GM12878 (cell line): ENCODE measurements at regions not wholly inside any gene's neighbourhood (a gene's known extent, or its start where the extent isn't known, plus 50 kb on each side); places are given as distances from the start of the nearest gene placed in this dataset.

Source experiments
- ATAC-seq: fragments of 200-7000 bp; cut with Tn5 transposase; 3 replicates; pipeline ENCODE4 v1.9.1; 2020; ENCODE audit warnings: mild to moderate bottlenecking, moderate library complexity
- BruUV-seq: library from RNA; stranded (reverse); fragments of 400-500 nt; replicated peaks from 2 replicates; lab custom pipeline; 2021; lab: Mats Ljungman, UMichigan
- CTCF ChIA-PET: fragments of 300-600 bp; sonication (Branson Sonifier 250); formaldehyde crosslinking; extraction: SDS; loops from one replicate; lab custom pipeline; 2021; ENCODE audit warnings: inconsistent platforms; lab: Yijun Ruan, JAX
- POLR2A ChIA-PET: fragments of 350-600 bp; formaldehyde crosslinking; extraction: SDS; loops from one replicate; lab custom pipeline; 2021; ENCODE audit warnings: inconsistent platforms; lab: Charles Lee
- RAD21 ChIA-PET: fragments of 300-600 bp; sonication (Branson Sonifier 250); formaldehyde crosslinking; loops from one replicate; lab custom pipeline; 2023; ENCODE audit warnings: antibody characterized with exemption; ENCODE audit not compliant: unreplicated experiment; lab: Charles Lee
- SMC1A ChIA-PET: fragments of 300-600 bp; sonication (Branson Sonifier 250); formaldehyde crosslinking; loops from one replicate; lab custom pipeline; 2023; ENCODE audit not compliant: unreplicated experiment, uncharacterized antibody; lab: Charles Lee
- DNase-seq: peaks from one replicate; pipeline ENCODE4 v3.0.0-alpha.2; 2011; ENCODE audit warnings: low read depth, low spot score
- FAIRE-seq: peaks from 3 replicates; lab custom pipeline; 2011; peaks lifted over from hg19 to GRCh38; lab: Jason Lieb, UNC
- H2AFZ ChIP-seq: 2 replicates; pipeline ENCODE4 v1.6.0; 2011; ENCODE audit warnings: low read depth, low read length, control low read depth; ENCODE audit not compliant: control insufficient read depth
- H3K27ac ChIP-seq: 2 replicates; pipeline ENCODE4 v1.5.1; 2011; ENCODE audit warnings: control low read depth; ENCODE audit not compliant: control insufficient read depth, insufficient read depth
- H3K27me3 ChIP-seq, 2 experiments: replicated peaks in 1 of 2; 2 replicates each; pipeline versions ENCODE4 v1.6.0 to v1.6.1; 2011; ENCODE audit warnings: low read length in 1 of 2; ENCODE audit not compliant: control insufficient read depth in 2 of 2, insufficient read depth in 2 of 2
- H3K36me3 ChIP-seq, 2 experiments: 2 replicates each; pipeline ENCODE4 v1.5.1; 2011; ENCODE audit warnings: low read length in 1 of 2; ENCODE audit not compliant: control insufficient read depth in 2 of 2, insufficient read depth in 2 of 2
- H3K4me1 ChIP-seq: 2 replicates; pipeline ENCODE4 v1.6.1; 2011; ENCODE audit warnings: mild to moderate bottlenecking, low read length, moderate library complexity, mixed read lengths; ENCODE audit not compliant: control insufficient read depth, insufficient read depth
- H3K4me2 ChIP-seq: 2 replicates; pipeline ENCODE4 v1.6.0; 2011; ENCODE audit warnings: control low read depth; ENCODE audit not compliant: control insufficient read depth, insufficient read depth
- H3K4me3 ChIP-seq: fragments of 200-600 bp; sonication (generic); 2 replicates; pipeline ENCODE4 v1.5.1; 2016
- H3K79me2 ChIP-seq: 2 replicates; pipeline ENCODE4 v1.6.0; 2011; ENCODE audit warnings: low read length; ENCODE audit not compliant: control insufficient read depth, insufficient read depth
- H3K9ac ChIP-seq: 2 replicates; pipeline ENCODE4 v1.8.0; 2011; ENCODE audit warnings: low read length, control low read depth, mixed read lengths; ENCODE audit not compliant: control insufficient read depth, insufficient read depth
- H3K9me3 ChIP-seq: replicated peaks from 3 replicates; pipeline ENCODE4 v1.5.1; 2011; ENCODE audit warnings: mild to moderate bottlenecking, low read length; ENCODE audit not compliant: control insufficient read depth, insufficient read depth
- H4K20me1 ChIP-seq: 2 replicates; pipeline ENCODE4 v1.6.0; 2011; ENCODE audit not compliant: control insufficient read depth, insufficient read depth
- CTCF ChIP-seq, 3 experiments: IDR thresholded peaks in 2 of 3; conservative IDR thresholded peaks in 1 of 3; 2 replicates each; pipeline ENCODE4 v1.5.1; 2011; ENCODE audit warnings: low read depth in 3 of 3, low read length in 3 of 3, mild to moderate bottlenecking in 3 of 3, control low read depth in 2 of 3, moderate library complexity in 2 of 3, inconsistent platforms in 1 of 3, mixed read lengths in 1 of 3; ENCODE audit not compliant: control insufficient read depth in 2 of 3, insufficient read depth in 1 of 3; ENCODE audit errors: extremely low read depth in 1 of 3
- NR2F1 ChIP-seq: fragments of 450-650 bp; conservative IDR thresholded peaks from 2 replicates; pipeline ENCODE4 v1.6.1; 2017; ENCODE audit warnings: mild to moderate bottlenecking
- RAD21 ChIP-seq: IDR thresholded peaks from 2 replicates; pipeline ENCODE4 v1.6.1; 2011; ENCODE audit warnings: mild to moderate bottlenecking, low read depth, low read length, moderate library complexity; ENCODE audit not compliant: insufficient read depth
- SMC3 ChIP-seq: IDR thresholded peaks from 2 replicates; pipeline ENCODE4 v1.6.1; 2011; ENCODE audit warnings: low read length, improper control_type of control experiment, borderline replicate concordance
- WGBS: methylation state at CpG from one replicate; pipeline ENCODE4 v1.1.6; 2016; ENCODE audit warnings: low lambda C conversion rate; ENCODE audit not compliant: insufficient replicate concordance, insufficient coverage; ENCODE audit errors: missing lambda C conversion rate; 5-methylcytosine and 5-hydroxymethylcytosine counted together
- in situ Hi-C: fragments of 300-500 bp; cut with MboI; formaldehyde crosslinking; loops from 9 replicates; pipeline ENCODE4 v1.14.3; 2018; ENCODE audit warnings: mixed read lengths
- intact Hi-C: fragments of 100-400 bp; cut with micrococcal nuclease; formaldehyde crosslinking; loops from one replicate; pipeline ENCODE4 v1.14.2; 2022; ENCODE audit not compliant: unreplicated experiment

GRCh38 chr14:56490379-56490778, 89.2 kb upstream of the TMEM260 start:
- FAIRE-seq (no peak), ATAC-seq (peak; percentile 67), DNase-seq (no peak)
- in situ Hi-C loops (loop anchor here (5.0 to 10.0 kb wide), 3 partner anchors 574 to 827 kb away; no protein-coding TSS in a partner anchor), intact Hi-C loops (loop anchor here (2.0 to 5.0 kb wide), 3 partner anchors 382 to 692 kb away; no protein-coding TSS in a partner anchor)
- H3K4me3 ChIP-seq, result no peak overlapping the region
- no peaks in the 10 kb centered on the region for H3K36me3 ChIP-seq
- no peak overlapping the region for H3K27ac ChIP-seq
- TF ChIP-seq RAD21 (peak; percentile 52), NR2F1 (no peak), CTCF (IDR thresholded peaks at IDR 0.05 in 2 of 3, conservative IDR thresholded peaks at IDR 0.05 in 1 of 3; ENCODE audit: control insufficient read depth in 2 of 3, extremely low read depth in 1 of 3, insufficient read depth in 1 of 3, low read depth in 3 of 3, low read length in 3 of 3) (peak; percentile 21 to 51 (median 39); a peak in 5 of 6 replicates), SMC3 (peak; percentile 40; the same call in 1 of the 2 replicates)
- 0% methylated on average over 3 of the region's 3 CpGs for WGBS
- H3K4me1 ChIP-seq, result no peaks in the 10 kb centered on the region
- H3K9me3 ChIP-seq, result no peaks in the 10 kb centered on the region
- no peak overlapping the region for H3K9ac ChIP-seq
- no peaks in the 10 kb centered on the region for H4K20me1 ChIP-seq
- ChIA-PET POLR2A (no interaction called here), CTCF (interaction anchor here (0.6 to 4.3 kb wide), 25 partner anchors 8 to 1063 kb away, joined by 3 to 46 read pairs (median 4); no protein-coding TSS in a partner anchor), RAD21 (interaction anchor here (0.6 to 2.4 kb wide), 3 partner anchors 692 to 1063 kb away, joined by 3 to 10 read pairs (median 7); no protein-coding TSS in a partner anchor), SMC1A (interaction anchor here (0.9 to 1.8 kb wide), 8 partner anchors 14 to 827 kb away, joined by 3 to 7 read pairs (median 4); no protein-coding TSS in a partner anchor)
- no peaks in the 10 kb centered on the region for H3K27me3 ChIP-seq
- no peaks in the 10 kb centered on the region for H3K79me2 ChIP-seq
- BruUV-seq, result no TSS peak
- H3K4me2 ChIP-seq, result no peak overlapping the region
- no peak overlapping the region for H2AFZ ChIP-seq
